HG02763 (cell line): ENCODE measurements at regions not wholly inside any gene's neighbourhood (a gene's known extent, or its start where the extent isn't known, plus 50 kb on each side); places are given as distances from the start of the nearest gene placed in this dataset.
"Not testable (repeated sequence)": the region's sequence is repeated elsewhere in the genome, so short reads cannot be mapped to it uniquely, and the experiment has no call there.

Experiments used
- ATAC-seq: cut with Tn5 transposase; IDR thresholded peaks from one replicate; pipeline ENCODE4 v1.9.1; 2021; ENCODE audit warnings: mild to moderate bottlenecking, moderate library complexity; ENCODE audit not compliant: unreplicated experiment

- no peak for ATAC-seq
Measured at GRCh38 chr6:145538989-145539388, 196.3 kb downstream of the EPM2A start.

- ATAC-seq, result no peak
Measured at GRCh38 chr6:145539831-145540230, 195.5 kb downstream of the EPM2A start.

- no peak for ATAC-seq
Measured at GRCh38 chr6:145540741-145541140, 194.6 kb downstream of the EPM2A start.

- no peak for ATAC-seq
Measured at GRCh38 chr6:145544041-145544440, 191.3 kb downstream of the EPM2A start.

GRCh38 chr6:145544514-145544913 is 190.8 kb downstream of the EPM2A start:
- no peak for ATAC-seq

GRCh38 chr6:145546265-145546664 is 189.1 kb downstream of the EPM2A start:
- no peak for ATAC-seq

GRCh38 chr6:145547594-145548335 is 187.6 kb downstream of the EPM2A start:
- ATAC-seq, result no peak

- no peak for ATAC-seq
Measured at GRCh38 chr6:145548933-145549648, 186.2 kb downstream of the EPM2A start.

- ATAC-seq, result no peak
Measured at GRCh38 chr6:145551164-145551563, 184.2 kb downstream of the EPM2A start.

- no peak for ATAC-seq
Measured at GRCh38 chr6:145555084-145555483, 180.2 kb downstream of the EPM2A start.

GRCh38 chr6:145557474-145557873 is 177.8 kb downstream of the EPM2A start:
- no peak for ATAC-seq

GRCh38 chr6:145559836-145560235 is 175.5 kb downstream of the EPM2A start:
- no peak for ATAC-seq

- ATAC-seq, result no peak
Measured at GRCh38 chr6:145561095-145562072, 173.9 kb downstream of the EPM2A start.

GRCh38 chr6:145562771-145563615 is 172.3 kb downstream of the EPM2A start:
- ATAC-seq, result no peak

- ATAC-seq, result no peak
Measured at GRCh38 chr6:145564553-145564952, 170.8 kb downstream of the EPM2A start.

GRCh38 chr6:145567684-145568252 is 167.6 kb downstream of the EPM2A start:
- ATAC-seq, result no peak

GRCh38 chr6:145569140-145569539 is 166.2 kb downstream of the EPM2A start:
- ATAC-seq, result no peak

- ATAC-seq, result not testable (repeated sequence)
Measured at GRCh38 chr6:145570336-145570735, 165.0 kb downstream of the EPM2A start.

GRCh38 chr6:145574269-145574668 is 161.1 kb downstream of the EPM2A start:
- not testable (repeated sequence) for ATAC-seq
